Mucosa of gallbladder (tissue), 1 donor: ENCODE measurements at regions not wholly inside any gene's neighbourhood (a gene's known extent, or its start where the extent isn't known, plus 50 kb on each side); places are given as distances from the start of the nearest gene placed in this dataset.

Experiments
- DNase-seq: peaks from one replicate; pipeline ENCODE4 v3.0.0-alpha.2; 2020; ENCODE audit warnings: low spot score
- donor health status: DM: no; HTN: no; CAD: no.

DNA sequence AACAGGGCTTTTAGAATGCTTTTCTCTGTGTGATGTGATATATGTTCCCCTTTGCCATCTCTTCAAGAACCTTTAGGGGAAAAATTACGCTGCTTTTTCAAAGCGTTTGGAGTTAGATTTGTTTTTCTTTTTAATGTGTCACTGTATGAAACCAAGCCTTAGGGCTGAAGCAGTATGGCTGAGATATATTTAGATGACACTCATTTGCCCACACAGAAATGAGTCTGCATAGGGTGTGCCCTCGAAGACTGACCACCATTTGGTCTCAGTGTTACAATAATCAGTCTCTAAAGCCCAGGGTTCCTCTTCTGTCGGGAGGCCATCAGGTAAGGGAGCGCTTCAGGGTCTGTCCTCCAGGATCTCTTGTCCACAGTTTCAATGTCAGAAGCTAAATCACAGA lies 213.0 kb upstream of the NCAM1 start:
- no peak for DNase-seq

DNA sequence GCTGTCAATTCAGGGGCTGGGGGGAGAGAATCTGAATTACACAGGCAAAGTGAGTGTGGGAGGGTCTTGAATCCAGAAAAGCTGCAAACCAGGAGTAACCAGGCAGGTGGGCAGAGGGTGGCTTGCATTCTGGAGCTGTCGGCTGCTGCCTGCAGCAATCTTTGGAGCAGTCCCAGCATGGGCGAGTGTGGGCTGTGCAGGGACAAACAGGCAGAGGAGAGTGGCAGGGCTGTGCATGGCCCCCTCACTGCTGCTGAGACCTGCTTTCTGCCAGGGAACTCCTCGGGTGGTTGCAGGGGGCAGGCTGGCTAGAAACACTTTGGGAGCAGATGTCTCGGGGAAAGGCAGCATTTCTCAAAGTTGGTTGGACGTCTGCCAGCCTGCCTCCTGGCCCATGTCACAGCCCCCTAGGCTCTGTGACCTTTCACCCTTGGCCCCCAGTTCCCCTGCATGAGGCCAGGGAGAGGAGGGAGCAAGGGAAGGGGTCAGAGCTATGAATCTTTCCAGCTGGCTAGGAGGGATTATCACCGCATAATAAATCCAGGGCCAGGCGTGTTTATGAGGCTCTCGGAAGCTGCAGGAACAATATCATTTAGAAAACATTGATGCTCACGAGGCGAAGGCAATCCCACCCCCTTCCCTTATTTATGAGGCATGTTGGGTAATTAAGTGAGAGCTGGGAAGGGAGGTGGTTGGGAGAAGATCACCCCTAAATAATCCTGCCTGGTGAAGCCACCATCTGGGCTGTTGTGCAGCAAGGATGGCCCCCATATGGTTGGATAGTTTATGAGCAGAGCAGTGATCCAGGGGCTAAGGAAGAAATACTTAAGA lies 212.3 kb upstream of the NCAM1 start:
- no peak for DNase-seq

DNA sequence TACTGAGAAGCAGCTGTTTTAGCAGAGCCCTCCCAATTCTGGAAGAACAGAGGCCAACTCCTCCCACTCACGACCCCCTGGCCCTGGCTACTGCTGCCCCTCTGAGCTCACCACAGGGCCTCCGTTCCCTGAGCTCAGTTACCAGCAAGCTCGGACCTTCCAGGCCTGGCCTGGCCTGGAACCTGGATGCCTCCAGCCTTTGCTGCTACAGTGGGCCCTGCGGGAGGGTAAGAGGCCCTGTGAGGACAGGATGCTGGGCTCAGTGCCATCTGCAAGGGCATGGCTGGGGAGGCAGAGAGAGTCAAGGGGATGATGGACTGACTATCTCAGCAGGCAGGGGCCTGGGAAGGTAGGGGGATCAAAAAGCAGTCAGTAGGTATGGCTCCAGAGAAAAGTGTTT lies 209.9 kb upstream of the NCAM1 start:
- DNase-seq: no peak

DNA sequence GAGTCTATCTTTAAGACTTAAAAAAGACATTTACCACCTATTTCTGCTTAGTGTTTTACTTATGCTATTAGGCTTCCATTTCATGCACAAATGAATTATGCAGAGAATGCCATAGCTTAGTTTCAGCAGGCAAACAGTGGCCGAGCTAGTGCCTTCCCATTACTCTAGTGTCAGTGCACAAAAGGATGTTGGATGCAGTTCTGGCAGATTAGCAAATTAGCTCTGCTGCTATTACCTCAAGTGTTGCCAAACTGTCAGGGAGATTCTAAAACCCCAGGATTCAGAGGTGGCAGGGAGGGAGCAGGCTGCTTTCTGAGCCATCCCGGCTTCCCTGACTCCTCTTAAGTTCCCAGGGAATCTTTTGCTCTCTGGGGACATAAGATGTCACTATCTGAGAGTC lies 209.4 kb upstream of the NCAM1 start:
- DNase-seq: no peak

DNA sequence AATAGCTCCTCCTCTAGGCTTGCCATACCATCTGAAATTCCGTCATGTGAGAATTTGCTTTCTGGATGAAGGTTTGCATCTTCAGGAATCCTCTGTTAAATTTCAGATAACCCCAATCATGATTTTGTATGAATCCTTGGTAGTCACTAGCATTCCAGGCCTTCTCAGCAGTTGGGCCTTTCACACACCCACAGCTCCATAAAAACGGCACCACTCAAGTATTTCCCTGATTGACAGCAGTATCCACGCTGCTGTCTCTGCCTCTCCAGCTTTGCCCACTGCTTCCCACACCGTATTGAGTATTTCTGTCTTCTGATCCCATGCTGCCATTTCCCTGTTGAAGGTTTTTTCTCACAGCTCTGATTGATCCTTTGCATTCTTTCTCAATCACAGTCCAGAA lies 208.7 kb upstream of the NCAM1 start:
- DNase-seq: no peak

DNA sequence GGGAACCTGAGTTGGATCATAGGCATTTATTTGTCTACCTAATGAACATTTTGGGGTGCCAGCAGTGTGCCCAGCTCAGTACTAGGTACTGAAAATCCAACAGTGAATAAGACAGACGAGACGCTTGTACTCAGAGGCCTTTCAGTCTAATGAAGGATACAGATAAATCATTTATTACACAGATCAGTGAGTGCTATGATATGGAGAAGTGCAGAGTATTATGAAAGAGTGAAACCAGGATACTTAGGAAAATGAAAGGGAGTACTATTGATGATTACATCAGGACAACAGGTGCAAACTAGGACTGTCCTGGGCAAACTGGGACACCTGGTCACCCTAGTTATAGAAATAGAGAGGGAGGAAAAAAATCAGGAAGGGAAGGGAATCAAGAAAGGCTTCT lies 207.5 kb upstream of the NCAM1 start:
- no peak for DNase-seq

DNA sequence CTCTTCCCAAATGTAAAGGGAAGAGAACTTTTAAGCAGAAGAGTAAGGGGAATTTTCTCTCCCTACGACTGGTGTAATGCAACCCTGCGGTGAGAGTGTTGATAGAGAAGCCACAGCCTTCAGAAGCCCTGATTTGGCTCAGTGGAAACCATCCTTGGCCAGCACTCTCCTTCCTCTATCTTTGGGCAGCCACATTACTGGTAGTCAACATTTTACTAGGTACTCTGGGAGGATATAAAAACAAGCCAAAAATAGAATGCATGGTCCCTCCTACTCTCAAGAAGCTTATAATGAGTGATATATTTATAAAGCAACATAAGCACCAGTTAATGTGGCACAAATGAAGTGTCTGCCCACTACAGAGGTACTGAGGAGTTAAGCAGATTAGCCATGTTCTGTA lies 201.8 kb upstream of the NCAM1 start:
- DNase-seq: no peak

DNA sequence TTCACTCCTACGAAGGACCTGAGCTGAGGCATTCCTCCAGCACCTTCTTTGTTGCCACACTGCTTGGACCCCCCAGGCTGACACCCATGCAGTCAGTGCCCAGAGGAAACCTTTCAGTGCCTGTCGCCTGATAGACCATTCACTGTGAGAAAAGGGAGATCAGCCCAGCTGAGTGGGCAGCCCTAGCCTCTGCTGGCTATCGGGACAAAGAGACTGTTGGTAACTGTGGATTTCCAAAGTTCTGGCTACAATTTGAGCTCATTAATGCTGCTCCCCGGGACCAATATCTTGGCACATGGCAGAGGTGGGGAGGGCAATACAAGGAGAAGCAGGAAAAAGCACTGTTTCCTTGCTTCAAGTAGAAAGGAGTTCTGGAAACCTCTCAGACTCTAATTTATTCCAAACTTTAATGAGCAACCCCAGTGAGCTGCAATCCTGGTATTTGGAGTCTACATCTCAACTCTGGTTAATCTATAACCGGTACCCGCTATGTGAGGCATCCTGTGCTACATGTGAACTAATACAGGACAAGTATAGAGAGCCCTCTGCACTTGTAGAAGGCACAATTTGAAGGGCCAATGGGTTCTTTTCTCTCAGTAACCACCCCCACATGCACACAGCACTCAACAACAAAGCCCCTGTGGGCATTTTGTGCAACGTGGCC lies 200.7 kb upstream of the NCAM1 start:
- no peak for DNase-seq

DNA sequence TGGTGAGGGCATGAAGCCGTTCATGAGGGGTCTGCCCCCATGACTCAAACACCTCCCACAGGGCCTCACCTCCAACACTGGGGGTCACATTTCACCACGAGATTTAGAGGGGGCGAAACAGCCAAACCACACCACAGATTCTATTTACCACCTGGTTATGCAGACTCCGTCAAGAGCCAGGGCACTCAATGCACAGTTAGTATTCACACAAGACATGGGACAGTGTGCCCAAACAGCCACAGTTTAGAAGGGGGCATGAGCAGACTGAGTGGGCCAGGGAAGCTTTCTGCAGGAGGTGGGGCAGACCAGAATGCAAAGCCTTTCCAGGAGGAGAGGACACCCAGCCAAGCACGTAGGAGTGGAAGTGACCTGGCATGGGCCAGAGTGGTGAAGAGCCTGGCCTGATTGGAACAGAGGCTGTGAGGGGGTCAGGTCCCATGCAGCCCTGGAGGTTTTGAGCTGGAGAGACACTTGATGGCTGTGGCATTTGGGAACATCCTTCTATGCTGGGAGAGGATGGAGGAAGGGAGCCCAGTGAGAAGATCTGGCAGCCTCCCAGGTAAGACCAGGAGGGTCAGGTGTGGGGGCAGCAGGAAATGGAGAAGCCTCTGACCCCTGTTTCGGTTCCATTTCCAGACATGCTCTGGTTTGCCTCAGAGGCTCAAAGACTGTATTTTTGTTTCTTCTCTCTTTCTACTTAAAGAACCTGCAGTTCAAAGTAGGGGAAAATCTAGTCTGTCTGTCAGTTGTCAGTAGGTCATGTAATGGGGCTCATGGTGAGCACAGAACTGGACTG lies 199.1 kb upstream of the NCAM1 start:
- DNase-seq: no peak

DNA sequence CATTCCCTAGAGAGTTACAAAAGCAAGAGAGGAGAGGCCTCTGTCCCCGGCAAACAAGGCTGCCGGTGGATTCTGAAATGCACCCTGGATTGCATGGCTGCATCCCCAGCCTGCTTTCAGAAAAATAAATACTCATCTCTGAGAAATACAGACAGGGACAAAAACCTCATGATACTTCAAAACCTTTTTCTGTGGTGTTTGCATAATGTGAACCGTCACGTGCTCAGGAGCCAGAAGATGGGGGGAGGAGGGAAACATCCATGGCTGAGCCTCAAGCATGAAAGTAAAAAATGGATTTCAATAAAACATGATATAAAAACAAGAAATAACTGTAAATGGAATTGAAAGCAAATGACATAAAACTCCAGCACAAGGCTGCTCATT lies 198.5 kb upstream of the NCAM1 start:
- DNase-seq: no peak

DNA sequence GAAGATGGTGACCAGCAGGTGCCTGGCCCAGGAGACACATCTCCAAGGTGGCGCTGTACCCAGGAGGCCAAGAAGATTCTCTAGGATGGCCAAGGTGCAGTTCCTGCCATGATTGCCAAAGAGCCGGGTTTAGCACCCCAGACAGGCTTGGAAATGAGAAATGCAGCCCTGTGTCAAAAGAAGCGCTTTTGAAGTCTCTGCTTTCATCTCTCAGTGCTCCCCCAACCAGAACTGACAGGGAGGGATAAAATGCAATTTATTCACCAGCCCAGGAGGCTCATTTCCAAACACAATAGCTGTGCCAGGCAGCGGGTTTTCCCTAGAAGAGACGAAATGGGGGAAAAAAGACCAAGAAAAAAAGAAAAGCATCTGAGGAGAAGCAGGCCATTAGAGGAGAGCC lies 195.9 kb upstream of the NCAM1 start:
- no peak for DNase-seq

DNA sequence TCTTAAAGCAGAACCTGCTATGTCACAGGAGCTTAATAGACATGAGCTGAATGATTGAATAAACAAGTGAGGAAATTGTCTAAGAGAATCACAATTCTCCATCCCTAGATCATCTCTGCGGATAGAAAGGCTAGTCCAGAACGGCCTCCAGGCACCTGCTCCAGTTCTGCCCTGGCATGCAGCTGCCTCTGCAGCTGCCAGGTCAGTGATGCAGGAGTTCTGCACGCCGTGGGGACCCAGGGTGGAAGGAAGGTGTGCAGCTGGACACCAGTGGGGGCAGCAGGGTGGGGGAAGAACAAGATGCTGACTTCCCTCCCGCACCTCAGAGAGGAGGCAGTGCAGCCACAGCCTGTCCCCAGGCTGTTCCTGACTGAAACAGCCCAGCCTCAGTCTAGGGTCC lies 192.1 kb upstream of the NCAM1 start:
- DNase-seq: no peak

DNA sequence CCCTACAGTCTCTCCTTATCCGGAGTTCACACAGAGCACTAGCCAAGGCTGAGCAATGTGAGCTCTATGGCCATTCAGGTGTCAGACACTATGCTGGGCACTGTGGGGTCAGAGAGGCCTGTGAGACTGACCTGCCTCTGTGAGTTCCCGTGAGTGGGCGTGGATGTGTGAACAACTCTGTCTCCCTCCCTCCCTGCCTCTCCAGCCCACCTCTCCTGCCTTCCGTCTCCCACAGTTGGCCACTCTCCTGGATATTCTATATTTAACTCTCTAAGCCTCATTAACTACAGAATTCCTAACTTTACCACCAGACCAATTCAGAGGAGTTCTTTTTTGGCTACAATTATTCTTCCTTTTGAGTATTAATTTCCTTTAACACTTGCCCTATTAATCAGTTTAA lies 191.6 kb upstream of the NCAM1 start:
- no peak for DNase-seq

DNA sequence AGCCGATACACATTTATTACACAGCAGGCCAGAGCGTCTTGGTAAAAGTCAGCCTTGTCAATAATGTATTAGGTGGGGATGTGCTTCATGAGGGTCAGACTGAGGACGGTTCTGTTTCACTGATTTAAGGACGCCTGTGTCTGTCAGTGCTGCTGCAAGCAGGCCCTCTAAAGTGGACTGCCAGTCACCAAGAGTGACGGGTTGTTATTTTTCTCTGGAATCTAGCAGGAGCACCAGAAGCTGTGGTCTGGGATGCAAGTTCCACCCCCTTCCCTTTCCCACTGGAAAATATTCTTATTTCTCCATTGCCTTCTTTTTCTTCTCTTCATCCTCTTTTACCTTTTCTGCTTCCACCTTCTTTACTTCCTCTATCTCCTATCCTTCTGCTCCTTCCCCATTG lies 191.2 kb upstream of the NCAM1 start:
- no peak for DNase-seq

DNA sequence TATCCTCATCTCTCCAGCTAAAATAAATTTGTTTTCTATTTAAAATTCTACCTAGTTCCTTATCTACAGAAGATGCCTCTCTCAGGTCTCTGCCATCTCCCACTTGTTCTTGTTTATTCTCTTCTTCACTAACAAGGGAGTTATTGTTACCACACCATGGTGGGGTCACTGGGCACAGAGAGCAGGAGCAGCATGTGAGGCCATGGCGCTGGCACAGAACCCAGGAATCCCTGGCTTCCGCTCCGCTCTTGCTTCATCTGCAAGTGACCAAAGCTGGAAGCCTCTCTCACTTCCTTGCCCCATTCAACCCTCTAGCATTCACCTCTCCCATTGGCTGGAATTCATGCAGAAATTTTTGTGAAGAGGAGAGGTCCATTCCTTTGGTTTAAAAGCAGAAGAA lies 190.7 kb upstream of the NCAM1 start:
- no peak for DNase-seq

DNA sequence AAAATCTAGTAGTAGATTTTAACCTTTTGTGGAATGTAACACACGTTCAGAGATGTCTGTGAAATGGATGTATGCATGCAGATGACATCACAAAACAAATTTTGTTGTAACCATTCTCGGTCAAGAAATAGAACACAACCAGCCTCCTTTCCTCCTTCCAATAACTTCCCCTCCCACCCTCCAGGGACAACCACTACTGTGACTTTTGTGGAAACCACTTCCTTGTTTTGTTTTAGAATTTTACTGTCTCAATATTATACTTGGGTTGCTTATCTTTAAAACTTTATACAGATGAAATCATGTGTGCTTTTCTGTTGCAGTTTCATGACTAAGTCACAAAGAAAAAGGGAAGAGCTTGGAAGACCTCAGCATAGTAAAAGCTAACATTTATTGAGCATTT lies 189.4 kb upstream of the NCAM1 start:
- DNase-seq: no peak

DNA sequence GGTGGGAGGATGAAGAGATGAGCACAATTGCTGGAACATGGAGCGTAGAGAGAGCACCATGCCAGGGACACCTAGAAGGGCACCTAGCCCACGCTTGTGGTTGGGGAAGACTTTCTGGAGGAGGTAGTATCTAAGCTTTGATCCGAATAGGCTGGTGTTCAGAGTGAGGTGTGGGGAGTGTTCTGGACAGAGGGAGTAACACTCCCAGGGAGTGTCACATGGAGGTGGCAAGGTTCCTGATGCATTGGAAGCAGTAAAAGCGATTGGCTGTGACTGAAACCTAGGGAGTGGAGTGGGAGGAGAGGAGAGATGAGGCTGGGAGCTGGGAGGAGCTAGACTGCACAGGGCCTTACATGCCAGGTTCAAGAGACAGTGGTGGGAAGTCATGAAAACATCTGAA lies 188.0 kb upstream of the NCAM1 start:
- DNase-seq: no peak

DNA sequence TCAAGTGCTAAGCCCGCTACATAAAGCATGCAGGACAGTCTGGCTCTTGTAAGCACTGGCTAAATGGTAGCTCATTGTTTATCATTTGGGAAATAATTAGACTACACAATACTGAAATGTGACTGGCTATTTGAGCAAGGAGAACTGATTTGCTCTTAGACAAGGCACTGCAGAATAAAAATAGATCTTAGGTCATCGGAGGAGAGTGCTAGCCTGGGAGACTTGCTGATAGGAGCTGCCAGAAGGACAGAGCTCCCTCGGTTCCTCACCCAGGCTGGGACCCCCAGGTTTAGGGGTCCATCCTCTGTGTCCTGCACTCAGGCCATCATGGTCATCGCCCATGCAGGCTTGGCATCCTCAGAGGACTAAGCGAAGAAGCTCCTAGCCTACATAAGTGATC lies 184.4 kb upstream of the NCAM1 start:
- no peak for DNase-seq

DNA sequence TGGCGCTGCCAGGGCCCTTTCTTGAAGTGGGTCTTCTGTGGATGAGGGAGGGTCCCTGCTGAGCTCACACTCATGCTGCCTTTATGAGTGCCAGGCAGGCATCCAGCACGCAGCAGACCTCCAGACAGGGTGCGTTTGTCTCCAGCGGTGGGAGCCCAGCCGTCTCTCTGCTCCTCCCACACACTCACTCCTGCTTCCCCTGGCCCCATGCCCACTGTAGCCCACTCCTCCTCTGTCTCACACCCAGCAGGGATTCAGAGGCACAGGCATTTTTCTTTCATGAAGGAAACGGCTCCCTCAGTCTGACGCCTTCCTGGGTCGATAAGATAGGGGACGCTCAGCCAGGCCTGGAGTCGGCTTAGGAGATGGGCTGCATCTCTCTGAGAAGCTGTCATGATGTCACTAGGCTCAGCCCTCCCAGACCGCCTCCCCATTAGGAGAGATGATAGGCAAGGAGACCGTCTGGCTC lies 183.9 kb upstream of the NCAM1 start:
- DNase-seq: no peak

DNA sequence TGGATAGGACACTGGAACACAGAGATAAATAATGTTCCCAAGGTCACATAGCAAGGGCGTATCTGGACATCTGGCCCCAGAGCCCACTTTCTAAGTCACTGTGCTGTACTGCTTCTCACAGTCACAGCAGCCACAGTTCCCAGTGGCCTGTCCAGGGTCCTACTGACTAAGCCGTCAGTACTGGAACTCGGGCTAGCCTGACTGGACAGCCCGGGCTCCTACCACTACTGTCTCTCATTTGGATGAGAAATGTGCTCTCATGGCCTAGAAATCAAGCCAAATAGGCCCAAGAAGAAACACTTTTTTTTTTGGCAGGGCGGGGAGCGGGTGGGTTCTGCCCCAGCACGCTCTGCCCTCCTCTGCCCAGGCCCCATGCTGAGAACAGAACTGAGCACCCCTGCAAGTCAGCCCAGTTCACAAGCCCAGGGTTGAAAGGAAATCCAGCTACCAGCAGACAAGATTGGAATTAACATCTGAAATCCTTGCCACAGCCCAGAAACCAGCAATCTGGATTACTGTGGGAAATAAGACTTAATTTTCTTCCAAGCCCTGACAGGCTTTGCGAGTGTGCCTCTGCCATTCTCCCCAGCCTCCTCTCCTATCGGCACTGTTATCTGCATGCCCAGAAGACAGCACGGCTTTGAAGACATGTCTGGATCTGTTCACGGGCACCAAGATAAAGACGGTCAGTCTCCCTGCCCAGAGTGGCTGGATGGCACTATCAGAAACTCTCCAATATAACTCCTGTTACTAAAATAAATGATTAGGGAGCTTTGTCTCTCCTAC lies 182.9 kb upstream of the NCAM1 start:
- DNase-seq: no peak

DNA sequence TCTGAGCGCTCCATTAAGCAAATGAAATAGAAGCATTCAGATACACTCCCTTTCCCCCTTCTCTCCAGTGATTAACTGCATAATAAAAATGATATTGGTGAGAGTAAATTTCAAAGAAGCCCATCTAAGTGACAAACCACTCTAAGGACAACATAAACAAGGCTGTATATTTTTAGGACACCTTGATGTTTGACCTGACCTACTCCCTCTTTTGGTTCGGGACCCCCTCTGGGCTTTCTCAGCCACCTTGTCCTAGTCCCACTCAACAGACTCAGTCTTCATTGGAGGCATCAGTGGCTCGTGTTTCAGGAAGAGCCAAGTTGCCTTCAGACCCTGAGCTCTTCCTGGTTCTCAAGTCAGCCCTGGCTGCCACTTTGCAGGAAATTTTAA lies 182.3 kb upstream of the NCAM1 start:
- no peak for DNase-seq
